Naive B cell (primary cell): ENCODE measurements at regions not wholly inside any gene's neighbourhood (a gene's known extent, or its start where the extent isn't known, plus 50 kb on each side); places are given as distances from the start of the nearest gene placed in this dataset.

Experiments
- ATAC-seq, 2 donors: fragments of 150-1000 bp; cut with Tn5 transposase; 2 replicates each; pipeline ENCODE4 v1.10.0; 2021; ENCODE audit warnings: low read depth in 2 of 2, mild to moderate bottlenecking in 2 of 2, moderate library complexity in 2 of 2
- DNase-seq: peaks from one replicate; pipeline ENCODE4 v3.0.0; 2022
- H3K27ac Mint-ChIP-seq, 6 donors: one replicate each; pipeline ENCODE4 v1.8.0; 2020 to 2022; ENCODE audit warnings: mild to moderate bottlenecking in 6 of 6, mixed read lengths in 6 of 6, moderate library complexity in 5 of 6, inconsistent platforms in 2 of 6
- H3K27me3 Mint-ChIP-seq, 3 donors: one replicate each; pipeline ENCODE4 v1.8.0; 2021 to 2022; ENCODE audit warnings: mixed read lengths in 3 of 3, mild to moderate bottlenecking in 1 of 3
- H3K36me3 Mint-ChIP-seq, 2 donors: one replicate each; pipeline ENCODE4 v1.8.0; 2020 to 2022; ENCODE audit warnings: mixed read lengths in 2 of 2, inconsistent platforms in 1 of 2, mild to moderate bottlenecking in 1 of 2
- H3K4me1 Mint-ChIP-seq, 3 donors: one replicate each; pipeline ENCODE4 v1.8.0; 2020 to 2022; ENCODE audit warnings: mixed read lengths in 3 of 3, inconsistent platforms in 1 of 3, mild to moderate bottlenecking in 1 of 3, moderate library complexity in 1 of 3
- H3K4me3 Mint-ChIP-seq, 8 donors: one replicate each; pipeline ENCODE4 v1.8.0; 2020 to 2022; ENCODE audit warnings: mild to moderate bottlenecking in 8 of 8, mixed read lengths in 8 of 8, moderate library complexity in 8 of 8, inconsistent platforms in 2 of 8
- H3K9me3 Mint-ChIP-seq, 7 donors: one replicate each; pipeline ENCODE4 v1.8.0; 2020 to 2022; ENCODE audit warnings: mixed read lengths in 7 of 7, mild to moderate bottlenecking in 5 of 7, inconsistent platforms in 2 of 7, moderate library complexity in 1 of 7

- Mint-ChIP-seq H3K4me1 (peaks cover 13 to 34% (median 26%) of the 10 kb centered on the region in 3 donors), H3K27me3 (peaks cover 0 to 11% (median 9%) of the 10 kb centered on the region in 3 donors), H3K36me3 (no peaks in the 10 kb centered on the region), H3K9me3 (no peaks in the 10 kb centered on the region), H3K27ac (no peak overlapping the region), H3K4me3 (no peak overlapping the region)
- ATAC-seq (peak; percentile 56 to 59), DNase-seq (peak; percentile 37)
These were observed 209.2 kb upstream of the ZPLD1 start for GRCh38 chr3:102225407-102226132.

- DNase-seq (no peak), ATAC-seq (no peak)
- H3K4me1 Mint-ChIP-seq: peaks cover 13 to 34% (median 26%) of the 10 kb centered on the region in 3 donors
- H3K27me3 Mint-ChIP-seq: peaks cover 0 to 11% (median 9%) of the 10 kb centered on the region in 3 donors
- no peak overlapping the region for H3K4me3 Mint-ChIP-seq
- no peaks in the 10 kb centered on the region for H3K36me3 Mint-ChIP-seq
- no peaks in the 10 kb centered on the region for H3K9me3 Mint-ChIP-seq
- no peak overlapping the region for H3K27ac Mint-ChIP-seq
These were observed 208.4 kb upstream of the ZPLD1 start for GRCh38 chr3:102226463-102226862.

GRCh38 chr3:102229062-102229655, 205.7 kb upstream of the ZPLD1 start:
- peaks cover 26 to 39% (median 35%) of the 10 kb centered on the region in 3 donors for H3K4me1 Mint-ChIP-seq
- ATAC-seq (peak; percentile 34 to 53), DNase-seq (peak; percentile 74)
- no peaks in the 10 kb centered on the region for H3K36me3 Mint-ChIP-seq
- no peak overlapping the region for H3K4me3 Mint-ChIP-seq
- peak overlapping the region in 1 of 6 donors; percentile 35 for H3K27ac Mint-ChIP-seq
- peaks cover 0 to 11% (median 9%) of the 10 kb centered on the region in 3 donors for H3K27me3 Mint-ChIP-seq
- H3K9me3 Mint-ChIP-seq: no peaks in the 10 kb centered on the region

- no peaks in the 10 kb centered on the region for H3K9me3 Mint-ChIP-seq
- DNase-seq (no peak), ATAC-seq (no peak)
- no peak overlapping the region for H3K27ac Mint-ChIP-seq
- H3K36me3 Mint-ChIP-seq: no peaks in the 10 kb centered on the region
- peaks cover 0 to 11% (median 9%) of the 10 kb centered on the region in 3 donors for H3K27me3 Mint-ChIP-seq
- H3K4me3 Mint-ChIP-seq: peak overlapping the region in 1 of 8 donors; percentile 8
- H3K4me1 Mint-ChIP-seq: peaks cover 35 to 46% (median 37%) of the 10 kb centered on the region in 3 donors
These were observed 204.8 kb upstream of the ZPLD1 start for GRCh38 chr3:102230057-102230456.

- Mint-ChIP-seq H3K27ac (peak overlapping the region in 3 of 6 donors; percentile 43 to 82 (median 78)), H3K4me3 (peak overlapping the region; percentile 8 to 80 (median 60)), H3K4me1 (peaks cover 48 to 59% (median 54%) of the 10 kb centered on the region in 3 donors), H3K9me3 (no peaks in the 10 kb centered on the region), H3K27me3 (no peaks in the 10 kb centered on the region), H3K36me3 (no peaks in the 10 kb centered on the region)
- peak; percentile 67 for DNase-seq
- ATAC-seq: peak; percentile 99 to 100
These were observed 200.9 kb upstream of the ZPLD1 start for GRCh38 chr3:102233881-102234280.

- ATAC-seq (no peak), DNase-seq (no peak)
- H3K36me3 Mint-ChIP-seq: no peaks in the 10 kb centered on the region
- H3K4me3 Mint-ChIP-seq: peak overlapping the region in 2 of 8 donors; percentile 5 to 34
- peaks cover 41 to 46% (median 42%) of the 10 kb centered on the region in 3 donors for H3K4me1 Mint-ChIP-seq
- peaks cover 7 to 8% (median 7%) of the 10 kb centered on the region in 3 donors for H3K27me3 Mint-ChIP-seq
- H3K27ac Mint-ChIP-seq: no peak overlapping the region
- no peaks in the 10 kb centered on the region for H3K9me3 Mint-ChIP-seq
These were observed 199.1 kb upstream of the ZPLD1 start for GRCh38 chr3:102235679-102236078.

- ATAC-seq (no peak), DNase-seq (no peak)
- Mint-ChIP-seq H3K4me3 (no peak overlapping the region), H3K9me3 (no peaks in the 10 kb centered on the region), H3K4me1 (peaks cover 37 to 41% (median 41%) of the 10 kb centered on the region in 3 donors), H3K27me3 (peaks cover 9 to 22% (median 21%) of the 10 kb centered on the region in 3 donors), H3K36me3 (no peaks in the 10 kb centered on the region), H3K27ac (no peak overlapping the region)
These were observed 197.6 kb upstream of the ZPLD1 start for GRCh38 chr3:102237181-102237580.

GRCh38 chr3:102237838-102238237, 197.0 kb upstream of the ZPLD1 start:
- Mint-ChIP-seq H3K4me3 (no peak overlapping the region), H3K27me3 (peaks cover 9 to 29% (median 26%) of the 10 kb centered on the region in 3 donors), H3K4me1 (peaks cover 35 to 39% (median 39%) of the 10 kb centered on the region in 3 donors), H3K36me3 (no peaks in the 10 kb centered on the region), H3K27ac (no peak overlapping the region), H3K9me3 (no peaks in the 10 kb centered on the region)
- DNase-seq (no peak), ATAC-seq (no peak)

- ATAC-seq: no peak
- no peaks in the 10 kb centered on the region for H3K9me3 Mint-ChIP-seq
- H3K27me3 Mint-ChIP-seq: peaks cover 9 to 30% (median 26%) of the 10 kb centered on the region in 3 donors
These were observed 196.5 kb upstream of the ZPLD1 start for GRCh38 chr3:102238362-102238761.

GRCh38 chr3:102240720-102241119, 194.1 kb upstream of the ZPLD1 start:
- Mint-ChIP-seq H3K4me3 (no peak overlapping the region), H3K27ac (no peak overlapping the region)

More at GRCh38 chr3:102238362-102238761, 196.5 kb upstream of the ZPLD1 start:
- no peaks in the 10 kb centered on the region for H3K36me3 Mint-ChIP-seq
- no peak overlapping the region for H3K4me3 Mint-ChIP-seq
- DNase-seq: no peak
- no peak overlapping the region for H3K27ac Mint-ChIP-seq
- H3K4me1 Mint-ChIP-seq: peaks cover 29 to 34% (median 33%) of the 10 kb centered on the region in 3 donors

GRCh38 chr3:102248981-102249705, 185.7 kb upstream of the ZPLD1 start:
- peaks cover 32 to 51% (median 34%) of the 10 kb centered on the region in 3 donors for H3K27me3 Mint-ChIP-seq
- no peak overlapping the region for H3K4me3 Mint-ChIP-seq
- ATAC-seq: no peak
- H3K27ac Mint-ChIP-seq: no peak overlapping the region
- no peak for DNase-seq
- no peaks in the 10 kb centered on the region for H3K9me3 Mint-ChIP-seq
- no peaks in the 10 kb centered on the region for H3K36me3 Mint-ChIP-seq
- H3K4me1 Mint-ChIP-seq: no peaks in the 10 kb centered on the region

More at GRCh38 chr3:102240720-102241119, 194.1 kb upstream of the ZPLD1 start:
- H3K36me3 Mint-ChIP-seq: no peaks in the 10 kb centered on the region
- peaks cover 18 to 42% (median 40%) of the 10 kb centered on the region in 3 donors for H3K27me3 Mint-ChIP-seq
- no peak for ATAC-seq
- peaks cover 10 to 13% (median 10%) of the 10 kb centered on the region in 3 donors for H3K4me1 Mint-ChIP-seq
- no peaks in the 10 kb centered on the region for H3K9me3 Mint-ChIP-seq
- no peak for DNase-seq

GRCh38 chr3:102255736-102256135, 179.1 kb upstream of the ZPLD1 start:
- ATAC-seq: no peak
- Mint-ChIP-seq H3K27me3 (peaks cover 16 to 32% (median 17%) of the 10 kb centered on the region in 3 donors), H3K27ac (no peak overlapping the region), H3K4me3 (no peak overlapping the region), H3K36me3 (no peaks in the 10 kb centered on the region), H3K4me1 (peaks cover 4 to 15% (median 4%) of the 10 kb centered on the region in 3 donors), H3K9me3 (no peaks in the 10 kb centered on the region)
- DNase-seq: no peak

GRCh38 chr3:102258666-102259227, 176.1 kb upstream of the ZPLD1 start:
- H3K36me3 Mint-ChIP-seq: no peaks in the 10 kb centered on the region
- ATAC-seq (no peak), DNase-seq (no peak)
- no peak overlapping the region for H3K27ac Mint-ChIP-seq
- H3K4me3 Mint-ChIP-seq: no peak overlapping the region
- peaks cover 4 to 15% (median 4%) of the 10 kb centered on the region in 3 donors for H3K4me1 Mint-ChIP-seq
- no peaks in the 10 kb centered on the region for H3K9me3 Mint-ChIP-seq
- H3K27me3 Mint-ChIP-seq: peaks cover 7 to 9% (median 7%) of the 10 kb centered on the region in 3 donors
